Left ventricle myocardium inferior (tissue), 1 donor: ENCODE measurements at regions not wholly inside any gene's neighbourhood (a gene's known extent, or its start where the extent isn't known, plus 50 kb on each side); places are given as distances from the start of the nearest gene placed in this dataset.
"Not testable (repeated sequence)": the region's sequence is repeated elsewhere in the genome, so short reads cannot be mapped to it uniquely, and the experiment has no call there.

Source experiments
- DNase-seq: peaks from one replicate; pipeline ENCODE4 v3.0.0-alpha.2; 2020
- H3K27ac ChIP-seq: fragments of 200-600 bp; replicated peaks from 2 replicates; pipeline ENCODE4 v1.8.0; 2021
- H3K27me3 ChIP-seq: fragments of 200-600 bp; 2 replicates; pipeline ENCODE4 v1.8.0; 2021; ENCODE audit warnings: low read depth
- H3K36me3 ChIP-seq: fragments of 200-600 bp; 2 replicates; pipeline ENCODE4 v1.8.0; 2021
- H3K4me1 ChIP-seq: fragments of 200-600 bp; 2 replicates; pipeline ENCODE4 v1.8.0; 2021
- H3K4me3 ChIP-seq: fragments of 200-600 bp; 2 replicates; pipeline ENCODE4 v1.8.0; 2021; ENCODE audit warnings: mild to moderate bottlenecking, moderate library complexity
- H3K9me3 ChIP-seq: fragments of 200-600 bp; replicated peaks from 2 replicates; pipeline ENCODE4 v1.8.0; 2021
- intact Hi-C: fragments of 100-400 bp; cut with micrococcal nuclease; formaldehyde crosslinking; loops from one replicate; pipeline ENCODE4 v1.11.0; 2022
- TF ChIP-seq, protein P1 (sequence below): fragments of 200-600 bp; IDR thresholded peaks from 2 replicates; pipeline ENCODE4 v1.8.0; 2021; ENCODE audit warnings: antibody characterized with exemption, mild to moderate bottlenecking, borderline replicate concordance
- donor health status: DM: no; HTN: yes; CAD: no; lungs with severe emphysema.

DNA sequence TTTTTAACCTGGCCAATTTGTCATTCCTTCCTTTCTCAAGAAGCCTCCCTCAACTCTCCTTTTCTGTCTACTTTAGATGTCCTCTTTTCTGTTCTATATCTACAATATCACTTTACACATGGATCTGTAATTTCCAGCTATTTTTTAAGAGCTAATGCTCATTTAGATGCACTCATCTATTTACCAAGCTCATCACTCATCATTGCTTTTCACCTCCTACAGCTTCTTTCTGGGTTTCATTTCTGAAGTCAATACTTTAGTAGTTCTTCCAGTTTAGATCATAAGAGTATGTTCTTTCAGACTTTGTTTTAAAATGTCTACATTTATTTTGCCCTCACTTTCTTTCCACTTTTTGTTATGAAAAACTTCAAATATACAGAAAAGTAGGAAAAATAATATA is 466.9 kb downstream of the MID1IP1 start:
- TF ChIP-seq, protein P1, sequence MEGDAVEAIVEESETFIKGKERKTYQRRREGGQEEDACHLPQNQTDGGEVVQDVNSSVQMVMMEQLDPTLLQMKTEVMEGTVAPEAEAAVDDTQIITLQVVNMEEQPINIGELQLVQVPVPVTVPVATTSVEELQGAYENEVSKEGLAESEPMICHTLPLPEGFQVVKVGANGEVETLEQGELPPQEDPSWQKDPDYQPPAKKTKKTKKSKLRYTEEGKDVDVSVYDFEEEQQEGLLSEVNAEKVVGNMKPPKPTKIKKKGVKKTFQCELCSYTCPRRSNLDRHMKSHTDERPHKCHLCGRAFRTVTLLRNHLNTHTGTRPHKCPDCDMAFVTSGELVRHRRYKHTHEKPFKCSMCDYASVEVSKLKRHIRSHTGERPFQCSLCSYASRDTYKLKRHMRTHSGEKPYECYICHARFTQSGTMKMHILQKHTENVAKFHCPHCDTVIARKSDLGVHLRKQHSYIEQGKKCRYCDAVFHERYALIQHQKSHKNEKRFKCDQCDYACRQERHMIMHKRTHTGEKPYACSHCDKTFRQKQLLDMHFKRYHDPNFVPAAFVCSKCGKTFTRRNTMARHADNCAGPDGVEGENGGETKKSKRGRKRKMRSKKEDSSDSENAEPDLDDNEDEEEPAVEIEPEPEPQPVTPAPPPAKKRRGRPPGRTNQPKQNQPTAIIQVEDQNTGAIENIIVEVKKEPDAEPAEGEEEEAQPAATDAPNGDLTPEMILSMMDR, result no peak
- intact Hi-C loops, result no loop called here

DNA sequence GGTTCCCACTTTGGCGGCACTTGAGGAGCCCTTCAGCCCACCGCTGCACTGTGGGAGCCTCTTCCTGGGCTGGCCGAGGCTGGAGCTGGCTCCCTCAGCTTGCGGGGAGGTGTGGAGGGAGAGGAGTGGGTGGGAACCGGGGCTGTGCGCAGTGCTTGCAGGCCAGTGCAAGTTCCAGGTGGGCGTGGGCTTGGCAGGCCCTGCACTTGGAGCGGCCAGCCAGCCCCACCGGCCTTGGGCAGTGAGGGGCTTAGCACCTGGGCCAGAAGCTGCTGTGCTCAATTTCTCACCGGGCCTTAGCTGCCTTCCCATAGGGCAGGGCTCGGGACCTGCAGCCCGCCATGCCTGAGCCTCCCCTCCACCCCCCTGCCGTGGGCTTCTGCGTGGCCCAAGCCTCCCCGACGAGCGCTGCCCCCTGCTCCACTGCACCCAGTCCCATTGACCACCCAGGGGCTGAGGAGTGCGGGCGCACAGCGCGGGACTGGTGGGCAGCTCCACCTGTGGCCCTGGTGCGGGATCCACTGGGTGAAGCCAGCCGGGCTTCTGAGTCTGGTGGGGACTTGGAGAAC is 474.3 kb downstream of the MID1IP1 start:
- no peak overlapping the region for H3K4me3 ChIP-seq
- H3K27me3 ChIP-seq, result no peaks in the 10 kb centered on the region
- no peak overlapping the region for H3K27ac ChIP-seq
- intact Hi-C loops, result no loop called here
- H3K4me1 ChIP-seq, result no peaks in the 10 kb centered on the region
- H3K36me3 ChIP-seq, result no peaks in the 10 kb centered on the region
- DNase-seq, result no peak
- H3K9me3 ChIP-seq, result no peaks in the 10 kb centered on the region
- TF ChIP-seq, protein P1, result no peak

More for the DNA sequence above, 466.9 kb downstream of the MID1IP1 start:
- no peaks in the 10 kb centered on the region for H3K9me3 ChIP-seq
- H3K27me3 ChIP-seq, result no peaks in the 10 kb centered on the region
- no peak for DNase-seq
- H3K4me3 ChIP-seq, result no peak overlapping the region
- no peaks in the 10 kb centered on the region for H3K4me1 ChIP-seq
- no peak overlapping the region for H3K27ac ChIP-seq
- H3K36me3 ChIP-seq, result no peaks in the 10 kb centered on the region

DNA sequence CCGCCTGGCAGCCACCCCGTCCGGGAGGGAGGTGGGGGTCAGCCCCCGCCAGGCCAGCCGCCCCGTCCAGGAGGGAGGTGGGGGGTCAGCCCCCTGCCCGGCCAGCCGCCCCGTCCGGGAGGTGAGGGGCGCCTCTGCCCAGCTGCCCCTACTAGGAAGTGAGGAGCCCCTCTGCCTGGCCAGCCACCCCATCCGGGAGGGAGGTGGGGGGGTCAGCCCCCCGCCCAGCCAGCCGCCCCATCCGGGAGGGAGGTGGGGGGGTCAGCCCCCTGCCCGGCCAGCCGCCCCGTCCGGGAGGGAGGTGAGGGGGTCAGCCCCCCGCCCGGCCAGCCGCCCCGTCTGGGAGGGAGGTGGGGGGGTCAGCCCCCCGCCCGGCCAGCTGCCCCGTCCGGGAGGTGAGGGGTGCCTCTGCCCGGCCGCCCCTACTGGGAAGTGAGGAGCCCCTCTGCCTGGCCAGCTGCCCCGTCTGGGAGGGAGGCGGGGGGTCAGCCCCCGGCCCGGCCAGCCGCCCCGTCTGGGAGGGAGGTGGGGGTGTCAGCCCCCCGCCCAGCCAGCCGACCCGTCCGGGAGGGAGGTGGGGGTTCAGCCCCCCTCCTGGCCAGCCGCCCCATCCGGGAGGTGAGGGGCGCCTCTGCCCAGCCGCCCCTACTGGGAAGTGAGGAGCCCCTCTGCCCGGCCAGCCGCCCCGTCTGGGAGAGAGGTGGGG is 476.6 kb downstream of the MID1IP1 start:
- peaks cover 14% of the 10 kb centered on the region for H3K9me3 ChIP-seq
- H3K27ac ChIP-seq, H3K27me3 ChIP-seq, H3K4me1 ChIP-seq, intact Hi-C loops, DNase-seq, H3K4me3 ChIP-seq, H3K36me3 ChIP-seq: not testable (repeated sequence)

DNA sequence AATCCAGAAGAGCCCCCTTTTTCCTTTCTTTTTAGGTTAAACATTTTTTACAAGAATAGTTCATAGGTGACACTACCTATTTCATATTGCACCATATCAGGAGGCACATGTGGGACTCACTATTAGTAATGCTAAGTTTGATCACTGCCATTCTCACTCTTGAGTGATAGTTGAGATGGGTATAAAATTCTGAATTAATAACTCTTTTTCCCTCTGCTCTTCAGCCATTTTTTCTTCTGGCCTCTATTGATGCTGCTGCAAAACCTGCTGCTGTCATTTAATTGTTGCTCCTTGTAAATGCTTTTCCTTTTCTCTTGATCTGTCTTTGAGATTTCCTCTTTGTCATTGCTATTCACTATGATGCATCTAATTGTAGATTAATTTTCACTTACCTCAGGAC is 482.0 kb downstream of the MID1IP1 start:
- Histone ChIP-seq H3K9me3 (peaks cover 33% of the 10 kb centered on the region), H3K4me1 (no peaks in the 10 kb centered on the region), H3K27me3 (no peaks in the 10 kb centered on the region), H3K4me3 (no peak overlapping the region), H3K36me3 (no peaks in the 10 kb centered on the region), H3K27ac (no peak overlapping the region)
- intact Hi-C loops, result no loop called here
- TF ChIP-seq, protein P1, result no peak
- no peak for DNase-seq

DNA sequence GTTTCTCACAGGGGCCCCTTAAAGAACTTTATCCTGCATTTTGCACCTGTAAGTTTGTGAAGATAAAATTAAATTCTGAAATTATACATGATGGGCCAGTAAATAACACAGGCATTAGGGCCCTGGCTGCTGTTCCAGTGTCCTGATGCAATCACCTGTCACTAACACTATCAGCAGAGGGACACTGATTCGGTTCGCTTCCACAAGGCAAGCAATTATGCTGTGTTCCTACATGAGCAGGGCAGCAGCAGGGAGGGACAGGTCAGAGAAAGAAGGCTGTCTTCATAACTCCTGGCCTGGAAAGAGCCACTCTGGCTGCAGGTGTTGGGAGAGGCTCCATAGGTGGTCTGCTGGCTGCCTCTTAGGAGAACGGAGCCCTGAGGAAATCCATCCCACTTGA is 487.3 kb downstream of the MID1IP1 start:
- intact Hi-C loops, result no loop called here
- Histone ChIP-seq H3K9me3 (peaks cover 12% of the 10 kb centered on the region), H3K36me3 (no peaks in the 10 kb centered on the region), H3K4me1 (no peaks in the 10 kb centered on the region), H3K27ac (no peak overlapping the region), H3K4me3 (no peak overlapping the region), H3K27me3 (no peaks in the 10 kb centered on the region)
- TF ChIP-seq, protein P1, result no peak
- no peak for DNase-seq

DNA sequence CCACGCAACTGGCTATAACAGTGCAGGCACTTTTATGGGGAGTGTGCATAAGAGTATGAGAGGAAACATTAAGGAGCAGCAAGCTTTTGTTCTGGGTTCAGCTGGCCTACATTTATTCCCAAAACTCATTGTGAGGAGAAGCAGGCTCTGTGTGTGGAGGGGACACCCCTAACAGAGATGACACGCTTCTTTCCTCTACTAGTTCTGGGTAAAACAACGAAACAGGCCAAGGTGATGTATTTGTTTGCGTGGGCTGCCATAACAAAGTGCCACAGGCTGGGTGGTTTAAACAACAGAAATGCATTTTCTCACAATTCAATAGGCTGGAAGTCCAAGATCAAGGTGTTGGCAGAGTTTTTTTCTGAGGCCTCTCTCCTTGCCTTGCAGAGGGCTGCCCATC is 488.6 kb downstream of the MID1IP1 start:
- Histone ChIP-seq H3K4me3 (no peak overlapping the region), H3K27ac (no peak overlapping the region), H3K4me1 (no peaks in the 10 kb centered on the region), H3K9me3 (no peaks in the 10 kb centered on the region), H3K36me3 (no peaks in the 10 kb centered on the region), H3K27me3 (no peaks in the 10 kb centered on the region)
- intact Hi-C loops, result no loop called here
- TF ChIP-seq, protein P1, result no peak
- no peak for DNase-seq
